ENCODE measurements at regions not wholly inside any gene's neighbourhood (a gene's known extent, or its start where the extent isn't known, plus 50 kb on each side); places are given as distances from the start of the nearest gene placed in this dataset.
"Not testable (repeated sequence)": the region's sequence is repeated elsewhere in the genome, so short reads cannot be mapped to it uniquely, and the experiment has no call there.

DNA sequence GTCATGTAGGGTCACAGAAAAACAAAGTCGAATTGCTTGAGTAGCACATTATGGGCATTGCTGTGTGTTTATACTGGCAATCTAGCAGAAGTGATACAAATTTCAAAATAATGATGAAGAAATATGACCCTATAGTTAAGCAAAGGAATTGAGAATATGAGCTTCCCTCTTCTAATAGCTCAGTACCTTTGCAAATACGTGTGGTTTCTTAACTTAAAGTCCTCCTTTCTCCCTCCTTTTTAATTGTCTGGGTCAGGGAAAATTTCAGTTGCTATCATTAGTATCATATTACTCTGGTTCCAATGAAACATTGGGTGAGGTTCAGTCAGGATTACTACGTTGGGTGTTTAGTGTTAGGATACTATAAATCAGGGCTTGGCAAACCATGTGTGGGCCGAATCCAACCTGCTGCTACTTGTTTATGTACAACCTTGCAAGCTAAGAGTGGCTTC lies 166.8 kb upstream of the CARMIL1 start:
- ATAC-seq (peak; percentile 55), DNase-seq (ENCODE audit: low spot score) (no peak)

DNA sequence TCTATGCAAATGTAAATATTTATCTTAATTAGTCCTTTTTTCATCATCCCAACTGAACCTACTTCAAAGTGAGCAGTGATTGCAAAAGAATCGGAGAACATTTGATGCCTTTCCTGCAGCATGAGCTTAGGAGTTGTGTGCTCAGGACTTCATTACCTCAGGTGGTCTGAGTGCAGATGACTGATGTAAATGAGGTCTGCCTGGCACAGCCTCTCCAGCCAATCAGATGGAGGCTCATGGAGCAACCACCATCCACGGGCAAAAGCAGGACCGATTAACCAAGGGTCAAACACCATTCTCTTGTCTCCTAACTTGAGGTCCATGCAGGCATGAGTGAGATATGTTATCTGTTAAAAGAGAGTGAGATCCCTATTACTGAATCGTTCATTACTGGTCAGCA lies 165.7 kb upstream of the CARMIL1 start:
- no peak for ATAC-seq
- DNase-seq (ENCODE audit: low spot score): no peak

DNA sequence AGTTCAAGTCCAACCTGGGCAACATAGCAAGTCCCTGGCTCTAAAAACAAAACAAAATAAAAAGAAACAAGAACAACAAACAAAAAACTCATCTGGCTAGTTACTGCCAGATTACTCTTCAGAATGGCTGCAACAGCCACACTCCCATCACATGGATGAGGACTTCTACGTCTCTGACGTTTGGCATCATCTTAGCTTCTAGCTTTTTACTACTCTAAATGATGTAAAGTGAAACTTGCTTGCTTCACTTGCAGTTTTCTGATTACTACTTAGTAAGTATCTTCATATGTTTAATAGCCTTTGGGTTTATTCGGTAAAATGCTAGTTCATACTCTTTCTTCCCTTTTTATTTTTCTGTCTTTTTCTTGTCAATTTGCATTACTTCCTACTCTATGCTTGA lies 161.1 kb upstream of the CARMIL1 start:
- DNase-seq (ENCODE audit: low spot score): no peak
- no peak for ATAC-seq

DNA sequence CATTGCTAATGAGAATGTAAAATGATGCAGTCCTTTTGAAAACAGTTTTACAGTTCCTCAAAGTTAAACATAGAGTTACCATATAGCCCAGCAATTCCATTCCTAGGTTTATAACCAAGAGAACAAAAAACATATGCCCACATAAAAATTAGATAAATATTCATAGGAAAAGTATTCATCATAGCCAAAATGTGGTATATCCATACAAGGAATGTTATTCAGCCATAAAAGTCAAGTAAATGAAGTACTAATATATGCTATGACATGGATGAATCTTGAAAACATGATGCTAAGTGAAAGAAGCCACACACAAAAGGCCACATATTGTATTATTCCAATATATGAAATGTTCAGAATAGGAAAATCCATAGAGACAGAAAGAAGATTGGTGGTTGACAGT lies 158.0 kb upstream of the CARMIL1 start:
- no peak for DNase-seq (ENCODE audit: low spot score)
- ATAC-seq: no peak

DNA sequence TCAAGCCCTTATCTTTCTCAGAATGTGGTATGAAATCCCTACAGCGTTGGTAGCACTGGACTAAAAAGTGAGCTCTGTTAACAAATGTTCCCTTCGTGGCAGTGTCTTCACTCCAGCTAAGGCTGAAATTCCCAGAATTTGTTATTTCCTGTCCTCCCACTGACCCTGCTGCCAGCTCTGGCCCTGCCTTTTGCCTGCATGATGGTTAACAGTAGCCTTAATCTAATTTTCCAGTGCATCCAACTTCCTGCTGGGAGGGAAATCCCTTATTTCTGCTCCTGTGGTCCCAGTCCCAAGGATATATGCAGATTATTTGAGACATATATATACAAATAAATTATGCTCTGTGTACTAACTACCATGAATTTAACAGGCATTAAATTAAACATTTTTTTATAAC lies 157.2 kb upstream of the CARMIL1 start:
- ATAC-seq: peak; percentile 55

DNA sequence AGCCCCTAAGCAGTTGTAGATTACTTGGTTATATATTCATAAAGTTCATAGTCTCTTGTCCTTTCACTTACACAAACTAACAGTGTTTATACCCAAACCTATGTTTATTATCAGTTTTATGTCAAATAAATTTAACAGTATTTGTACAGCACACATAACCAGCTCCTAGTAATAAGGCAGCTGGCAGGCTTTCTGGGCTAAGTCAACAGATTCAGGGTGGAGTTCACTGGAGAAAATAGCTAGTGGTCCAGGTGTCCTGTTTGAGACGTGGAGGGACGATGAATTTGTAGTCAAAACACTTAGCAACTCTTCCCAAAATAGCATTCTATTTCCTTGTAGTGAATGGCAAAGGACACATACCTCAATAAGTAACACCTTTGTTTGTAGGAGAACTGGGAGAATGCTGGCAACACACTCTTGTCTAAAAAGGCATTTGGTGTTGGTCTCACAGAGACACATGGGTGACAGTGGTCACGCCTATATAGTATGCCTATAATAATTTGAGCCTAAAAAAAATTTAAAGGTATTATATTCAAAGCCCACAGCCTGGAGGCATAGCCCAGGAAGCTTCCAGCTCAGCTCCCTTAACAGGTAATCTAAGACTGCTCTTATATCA lies 156.4 kb upstream of the CARMIL1 start:
- DNase-seq (ENCODE audit: low spot score) (no peak), ATAC-seq (peak; percentile 58)

More for the DNA sequence above, 157.2 kb upstream of the CARMIL1 start:
- DNase-seq (ENCODE audit: low spot score): no peak

DNA sequence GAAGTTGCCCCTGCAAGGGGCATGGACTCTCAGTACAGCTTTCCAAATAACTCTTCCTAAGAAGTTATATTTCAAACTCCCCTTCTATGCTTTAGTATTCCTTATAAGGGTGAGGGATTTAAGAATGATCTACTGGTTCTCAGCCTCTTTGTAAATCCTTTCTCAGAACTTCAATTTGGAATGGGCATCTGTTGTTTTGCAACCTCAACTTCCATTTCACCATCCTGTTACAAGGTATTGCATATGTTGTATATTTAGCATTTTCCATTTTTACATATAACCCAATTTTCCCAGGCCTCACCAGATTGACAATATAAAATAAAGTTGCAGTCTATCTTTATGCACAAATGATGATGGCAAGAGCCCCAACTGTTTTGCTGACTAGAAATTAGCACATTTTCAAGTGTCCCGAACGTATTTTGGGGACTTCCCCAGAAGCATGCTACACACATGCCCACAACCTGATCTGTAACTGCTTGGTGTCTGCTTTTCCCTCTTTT lies 154.9 kb upstream of the CARMIL1 start:
- no peak for ATAC-seq
- DNase-seq (ENCODE audit: low spot score): no peak

DNA sequence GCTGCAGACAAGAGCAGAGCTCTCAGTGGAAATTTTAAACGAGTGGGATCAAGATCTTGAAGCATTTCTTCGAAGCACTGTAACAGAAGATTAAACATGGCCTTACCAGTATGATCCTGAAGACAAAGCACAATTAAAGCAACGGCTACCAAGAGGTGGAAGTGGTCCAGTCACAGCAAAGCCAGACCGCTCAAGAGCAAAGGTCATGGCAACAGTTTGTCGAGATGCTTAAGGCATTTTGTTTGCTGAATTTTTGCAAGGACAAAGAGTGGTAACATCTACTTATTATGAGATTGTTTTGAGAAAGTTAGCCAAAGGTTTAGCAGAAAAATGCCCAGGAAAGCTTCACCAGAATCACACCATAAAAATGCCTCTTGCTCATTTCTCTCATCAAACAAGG lies 153.4 kb upstream of the CARMIL1 start:
- ATAC-seq (no peak), DNase-seq (ENCODE audit: low spot score) (no peak)

DNA sequence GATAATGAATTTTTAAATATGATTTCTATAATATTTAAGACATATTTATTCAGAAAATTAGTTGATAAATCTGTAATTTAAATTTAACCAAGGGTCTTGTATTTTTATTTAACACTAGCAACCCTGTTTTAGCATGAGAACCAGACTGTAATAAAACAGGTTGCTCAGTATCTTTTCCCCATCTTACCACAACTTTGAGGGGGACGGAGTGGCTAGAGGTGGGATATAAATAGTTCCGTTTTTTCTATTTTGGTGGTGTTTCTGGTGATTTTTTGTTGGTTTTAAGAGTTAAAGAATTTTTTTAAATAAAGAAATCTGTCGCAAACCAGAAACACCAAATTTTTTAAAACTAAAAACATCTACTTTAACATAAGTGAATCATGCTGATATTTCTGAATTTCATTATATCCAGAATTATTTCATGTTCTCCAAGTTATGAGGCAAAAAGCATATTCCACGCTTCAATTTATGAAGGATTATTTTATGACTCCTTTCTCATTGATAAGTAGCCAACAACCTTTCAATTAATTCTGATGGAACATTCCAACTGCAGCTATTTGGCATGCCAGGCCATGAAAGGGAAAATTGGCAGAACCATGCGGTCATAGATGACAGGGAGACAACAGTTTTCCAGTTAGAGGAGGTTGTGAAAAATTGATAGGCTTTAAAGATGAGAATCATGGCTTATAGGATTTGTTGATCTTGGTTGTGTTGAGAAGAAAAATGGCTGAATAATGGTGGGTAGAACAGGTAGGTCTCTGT lies 151.9 kb upstream of the CARMIL1 start:
- no peak for ATAC-seq
- no peak for DNase-seq (ENCODE audit: low spot score)

DNA sequence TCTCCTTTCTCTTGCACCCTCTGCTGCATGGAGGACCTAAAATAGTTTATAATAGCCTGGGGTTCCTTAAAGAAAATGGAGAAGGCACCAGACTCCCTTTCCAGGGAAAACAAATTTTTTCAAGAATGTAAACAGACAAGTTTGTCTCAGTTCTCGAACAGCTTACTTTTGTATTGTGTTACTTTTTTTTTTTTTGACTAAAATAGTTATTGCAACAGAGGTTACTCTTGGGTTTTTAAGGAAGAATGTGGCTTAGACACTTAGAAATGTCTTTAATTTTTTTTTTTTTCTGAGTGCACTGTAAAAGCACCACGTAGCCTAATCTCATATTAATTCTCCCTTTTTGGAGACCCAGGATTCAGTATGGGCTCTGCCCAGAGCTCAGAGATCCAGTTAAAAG lies 148.7 kb upstream of the CARMIL1 start:
- ATAC-seq (no peak), DNase-seq (ENCODE audit: low spot score) (no peak)

DNA sequence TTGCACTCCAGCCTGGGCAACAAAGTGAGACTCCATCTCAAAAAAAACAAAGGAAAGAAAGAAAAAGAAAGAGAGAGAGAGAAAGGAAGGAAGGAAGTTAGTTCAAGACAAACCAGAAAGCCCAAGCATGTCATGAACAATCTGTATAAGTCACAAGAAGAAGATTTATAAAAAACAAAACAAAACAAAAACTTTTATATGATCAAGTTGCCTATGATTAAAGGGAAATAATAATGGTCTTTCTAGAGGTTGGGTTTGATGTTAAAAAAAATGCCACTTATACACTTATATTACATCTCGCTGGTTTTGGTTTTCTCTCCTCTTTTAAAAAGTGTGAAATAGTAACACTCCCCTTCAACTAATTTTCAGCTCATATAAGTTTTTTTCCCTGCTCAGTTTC lies 146.2 kb upstream of the CARMIL1 start:
- ATAC-seq (no peak), DNase-seq (ENCODE audit: low spot score) (no peak)

DNA sequence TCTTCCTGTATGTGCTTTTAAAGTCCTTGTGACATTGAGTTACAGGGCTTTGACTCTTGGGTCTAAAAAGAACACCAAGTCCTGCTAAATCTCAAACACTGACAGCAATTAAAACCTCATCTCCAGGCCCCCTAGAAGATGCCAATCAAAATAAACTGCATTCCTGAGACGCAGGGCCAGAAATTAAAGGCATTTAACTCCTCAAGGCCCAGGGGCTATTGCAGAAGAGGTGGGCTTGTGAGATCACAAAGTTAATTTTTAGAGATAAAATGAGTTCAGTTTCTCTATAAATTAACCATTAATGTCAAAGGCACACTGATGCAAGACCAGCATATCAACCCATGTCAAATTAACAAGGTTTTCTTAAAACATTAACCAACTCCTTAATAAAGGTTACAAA lies 145.6 kb upstream of the CARMIL1 start:
- DNase-seq (ENCODE audit: low spot score) (no peak), ATAC-seq (no peak)

DNA sequence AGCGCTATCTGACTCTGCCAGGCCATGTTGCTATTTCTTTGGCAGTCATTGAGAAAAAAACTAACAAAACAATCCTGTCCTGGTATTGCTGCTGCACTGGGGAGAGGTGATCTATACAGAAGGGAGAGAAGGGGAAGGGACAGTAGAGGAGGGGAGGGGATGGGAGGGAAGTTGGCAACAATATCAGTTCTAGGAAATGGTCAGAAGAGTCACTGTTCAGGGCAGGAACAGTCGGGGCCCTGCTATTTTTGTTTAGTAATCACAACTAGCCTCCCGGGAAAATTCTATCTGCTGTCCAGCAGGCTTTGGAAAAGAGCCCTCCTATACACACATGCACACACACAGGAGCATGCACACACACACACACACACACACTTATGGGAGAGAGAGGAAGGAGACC lies 142.3 kb upstream of the CARMIL1 start:
- peak; percentile 63 for ATAC-seq

DNA sequence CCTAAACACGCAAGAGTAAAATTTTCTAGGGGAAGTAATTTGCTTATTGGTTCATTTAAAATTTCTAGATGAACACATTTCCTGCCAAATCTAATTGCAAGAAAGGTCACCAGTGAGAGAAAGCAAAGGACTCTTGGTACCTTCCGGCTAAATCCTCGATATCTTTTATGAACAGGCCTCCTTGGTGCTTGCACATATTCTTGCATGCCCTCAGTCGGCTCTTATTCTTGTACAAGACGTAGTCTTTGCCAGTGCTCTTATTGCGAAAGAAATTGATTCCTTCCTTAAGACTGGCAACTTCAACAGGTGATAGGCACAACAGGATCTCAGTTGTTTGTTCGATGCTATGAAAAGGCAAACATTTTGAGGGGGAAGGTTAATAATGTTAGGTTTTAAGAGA lies 141.7 kb upstream of the CARMIL1 start:
- DNase-seq (ENCODE audit: low spot score) (no peak), ATAC-seq (no peak)

More for the DNA sequence above, 142.3 kb upstream of the CARMIL1 start:
- no peak for DNase-seq (ENCODE audit: low spot score)

DNA sequence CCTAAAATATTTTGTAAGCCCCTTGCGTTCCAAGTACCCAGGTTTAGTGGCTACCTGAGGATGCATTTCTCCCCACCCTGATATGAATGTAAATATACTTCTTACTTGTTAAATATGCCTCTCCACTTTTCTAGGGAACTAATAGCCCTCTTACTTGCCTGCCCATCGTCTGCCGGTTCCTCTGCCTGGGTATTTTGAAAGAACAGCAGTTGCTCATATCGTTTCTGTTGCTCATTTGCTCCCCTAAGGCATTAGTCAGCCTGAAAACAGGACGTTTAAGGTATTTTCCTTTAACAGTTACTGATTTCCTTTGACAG lies 141.3 kb upstream of the CARMIL1 start:
- peak; percentile 35 for ATAC-seq
- DNase-seq (ENCODE audit: low spot score): no peak

DNA sequence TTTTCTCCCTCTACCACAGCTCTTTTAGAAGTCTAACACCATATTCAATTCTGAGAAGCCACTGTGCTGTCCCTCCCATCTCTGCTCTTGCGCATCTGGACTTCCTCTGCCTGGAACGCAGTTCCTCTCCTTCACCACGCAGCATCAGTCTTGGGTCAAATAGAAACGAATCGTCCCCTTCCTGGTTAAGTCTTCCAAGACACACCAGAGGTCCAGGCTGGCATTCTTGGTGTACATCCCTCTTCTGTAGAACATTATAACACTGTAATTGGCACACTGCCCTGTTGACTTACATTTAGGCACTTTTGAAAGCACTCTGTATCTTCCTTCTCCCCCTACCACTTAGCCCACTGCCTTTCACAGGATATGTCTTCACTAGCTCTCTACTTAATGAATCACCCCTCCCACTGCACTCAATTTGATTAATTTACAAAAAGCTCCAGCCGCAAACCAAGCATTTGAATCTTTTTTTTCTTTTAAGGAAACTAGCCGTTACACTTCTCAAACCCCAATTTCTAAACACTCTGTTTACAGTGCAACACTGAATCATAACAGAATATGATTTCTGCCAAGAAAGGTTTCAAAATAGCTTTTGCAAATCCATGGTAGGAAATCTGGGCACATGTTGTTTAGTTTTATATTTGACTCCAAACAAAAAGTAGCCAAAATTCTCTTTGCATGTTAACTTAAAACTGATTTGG lies 140.8 kb upstream of the CARMIL1 start:
- DNase-seq (ENCODE audit: low spot score) (peak; percentile 55), ATAC-seq (peak; percentile 86)

DNA sequence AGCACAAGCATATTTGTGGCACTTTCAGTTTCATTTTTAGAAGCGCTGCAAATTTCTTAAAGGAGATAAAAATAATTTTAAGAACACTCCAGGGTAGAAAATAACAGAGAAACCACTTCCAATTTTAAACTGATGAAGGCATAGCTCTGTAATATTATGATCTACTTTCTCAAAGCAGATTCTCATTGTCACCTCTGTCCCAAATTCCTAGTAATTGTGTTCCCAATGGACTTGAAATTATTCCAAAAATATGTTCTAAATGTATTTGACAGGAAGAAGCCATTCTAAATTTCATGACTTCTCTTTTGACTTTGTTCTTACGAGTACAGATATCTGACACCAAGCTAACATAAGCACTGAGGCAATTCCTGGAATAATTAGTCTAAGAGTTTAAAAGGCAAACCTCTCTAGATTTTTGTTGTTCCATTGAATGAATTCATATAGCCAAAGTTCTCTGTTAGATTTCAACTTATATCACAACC lies 140.2 kb upstream of the CARMIL1 start:
- ATAC-seq (peak; percentile 12), DNase-seq (ENCODE audit: low spot score) (no peak)

DNA sequence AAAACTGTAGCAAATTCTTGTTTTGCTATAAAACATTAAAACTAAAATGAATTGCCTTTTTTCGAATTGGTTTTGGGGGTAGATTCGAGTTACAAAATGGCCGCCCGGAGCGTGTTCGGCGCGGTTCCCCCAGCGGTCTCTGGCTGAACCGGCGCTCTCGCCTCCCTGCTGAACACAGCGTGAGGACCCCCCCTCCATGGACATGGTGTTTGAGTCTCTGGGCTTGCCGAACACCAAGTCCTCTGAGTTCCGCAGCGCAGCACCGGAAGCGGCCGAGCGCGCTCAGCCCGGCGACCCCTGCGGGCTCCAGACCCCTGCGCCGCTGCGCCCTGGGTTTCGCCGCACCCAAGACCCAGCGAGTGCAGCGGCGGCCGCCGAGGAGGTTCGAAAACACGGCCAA lies 139.6 kb upstream of the CARMIL1 start:
- ATAC-seq; DNase-seq (ENCODE audit: low spot score): not testable (repeated sequence)

DNA sequence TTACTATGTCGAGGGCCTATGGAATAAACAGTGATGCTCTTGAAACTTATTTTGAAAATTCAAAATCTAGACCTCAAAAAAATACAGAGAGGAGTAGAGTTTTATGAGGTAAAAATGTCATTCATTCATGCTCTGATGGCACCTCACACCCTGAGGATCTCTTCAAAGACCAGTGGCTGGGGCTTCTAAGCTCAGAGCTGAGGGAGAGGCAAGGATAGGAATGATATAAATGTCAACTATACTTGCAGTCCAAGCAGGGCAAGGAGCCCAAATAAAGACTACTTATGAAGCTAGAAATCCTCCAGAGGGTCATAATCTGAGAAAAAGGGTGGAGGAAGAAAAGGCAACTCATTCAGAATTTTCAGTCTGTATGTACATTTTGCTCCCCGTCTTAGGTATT lies 136.7 kb upstream of the CARMIL1 start:
- DNase-seq (ENCODE audit: low spot score) (no peak), ATAC-seq (no peak)

DNA sequence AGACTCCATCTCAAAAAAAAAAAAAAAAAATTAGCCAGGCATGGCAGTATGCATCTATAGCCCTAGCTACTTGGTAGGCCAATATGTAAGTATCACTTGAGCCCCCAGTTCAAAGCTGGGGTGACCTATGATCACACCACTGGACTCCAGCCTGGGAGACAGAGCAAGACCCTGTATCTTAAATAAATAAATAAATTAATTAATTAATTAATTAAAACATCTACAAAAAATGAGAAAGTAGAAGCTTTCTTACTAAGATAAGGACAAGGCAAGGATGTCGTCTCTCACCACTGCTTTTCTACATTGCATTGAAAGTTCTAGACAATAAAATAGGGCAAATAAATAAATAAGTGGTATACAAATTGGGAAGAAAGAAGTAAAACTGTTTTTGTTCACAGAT lies 134.3 kb upstream of the CARMIL1 start:
- no peak for ATAC-seq

DNA sequence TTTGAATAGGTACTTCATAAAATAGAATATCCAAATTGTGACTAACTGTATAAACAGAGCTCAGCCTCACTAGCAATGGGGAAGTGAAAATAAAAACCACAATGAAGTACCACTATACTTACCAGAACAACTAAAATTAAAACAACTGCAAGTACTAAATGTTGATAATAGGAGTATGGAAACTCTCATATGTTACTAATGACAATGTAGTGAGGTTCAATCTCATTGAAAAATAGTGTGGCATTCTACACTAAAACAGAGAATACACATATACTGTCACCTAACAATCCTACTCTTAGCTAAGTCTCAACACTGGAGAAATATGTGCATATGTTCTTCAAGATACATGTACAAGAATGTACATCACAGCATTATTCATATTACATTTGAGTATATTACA lies 132.0 kb upstream of the CARMIL1 start:
- ATAC-seq: no peak
- no peak for DNase-seq (ENCODE audit: low spot score)

More for the DNA sequence above, 134.3 kb upstream of the CARMIL1 start:
- no peak for DNase-seq (ENCODE audit: low spot score)

DNA sequence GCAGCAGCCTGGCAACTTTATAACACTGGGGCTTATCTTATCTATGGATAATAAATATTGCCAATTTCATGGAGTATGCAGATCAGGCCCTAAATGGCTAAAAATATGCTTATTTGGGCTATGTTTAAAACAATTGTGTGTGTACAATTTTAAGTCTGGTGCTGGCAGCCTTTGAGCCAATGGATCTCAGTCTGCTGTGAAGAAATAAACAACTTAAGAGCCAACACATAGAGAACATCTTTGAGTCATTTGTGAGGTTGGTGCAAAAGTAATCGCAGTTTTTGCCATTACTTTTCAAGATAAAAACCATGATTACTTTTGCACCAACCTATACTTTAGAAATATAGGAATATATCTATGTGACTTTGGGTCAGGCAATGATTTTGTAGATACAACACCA lies 129.1 kb upstream of the CARMIL1 start:
- DNase-seq (ENCODE audit: low spot score): no peak
- ATAC-seq: no peak
